HL-60 (cell line): ENCODE measurements at regions not wholly inside any gene's neighbourhood (a gene's known extent, or its start where the extent isn't known, plus 50 kb on each side); places are given as distances from the start of the nearest gene placed in this dataset.

Experiments used
- CTCF ChIP-seq: IDR thresholded peaks from one replicate; pipeline ENCODE4 v1.5.1; 2011; ENCODE audit warnings: low read length, control low read depth, inconsistent platforms; ENCODE audit not compliant: insufficient read depth
- GABPA ChIP-seq: IDR thresholded peaks from 2 replicates; pipeline ENCODE4 v1.6.1; 2012; ENCODE audit warnings: low read depth
- POLR2AphosphoS5 ChIP-seq: IDR thresholded peaks from 2 replicates; pipeline ENCODE4 v1.6.1; 2012; ENCODE audit warnings: low read depth
- REST ChIP-seq: IDR thresholded peaks from 2 replicates; pipeline ENCODE4 v1.6.1; 2012; ENCODE audit warnings: low read depth; ENCODE audit not compliant: insufficient replicate concordance

GRCh38 chr12:46678426-46678825, 147.4 kb downstream of the SLC38A4 start:
- no peak for TF ChIP-seq CTCF
- TF ChIP-seq POLR2AphosphoS5: no peak
- TF ChIP-seq GABPA: no peak
- no peak for TF ChIP-seq REST
